Ishikawa (cell line): ENCODE measurements at regions not wholly inside any gene's neighbourhood (a gene's known extent, or its start where the extent isn't known, plus 50 kb on each side); places are given as distances from the start of the nearest gene placed in this dataset.

Source experiments
- CREB1 ChIP-seq: IDR thresholded peaks from 2 replicates; pipeline ENCODE4 v1.6.1; 2012; ENCODE audit warnings: low read depth
- FOXM1 ChIP-seq: IDR thresholded peaks from 2 replicates; pipeline ENCODE4 v1.6.1; 2012; ENCODE audit warnings: low read depth, borderline replicate concordance
- REST ChIP-seq: IDR thresholded peaks from 2 replicates; pipeline ENCODE4 v1.6.1; 2012; ENCODE audit warnings: low read depth, mild to moderate bottlenecking

GRCh38 chr1:89472886-89473417 is 51.7 kb upstream of the LRRC8B start:
- TF ChIP-seq FOXM1 (no peak), CREB1 (no peak), REST (no peak)
